ENCODE measurements at regions not wholly inside any gene's neighbourhood (a gene's known extent, or its start where the extent isn't known, plus 50 kb on each side); places are given as distances from the start of the nearest gene placed in this dataset.

- DNase-seq: no peak
- in situ Hi-C loops (cut with HindIII; ENCODE audit: low pct_ligation_motif_present, low pct_unique_long_range_greater_than_20kb, low sequenced_read_pairs): no loop called here
These were observed 69.8 kb upstream of the MYCN start for GRCh38 chr2:15870565-15870964.

GRCh38 chr2:15871239-15871783, 69.0 kb upstream of the MYCN start:
- in situ Hi-C loops (cut with HindIII; ENCODE audit: low pct_ligation_motif_present, low pct_unique_long_range_greater_than_20kb, low sequenced_read_pairs): no loop called here
- DNase-seq: no peak

GRCh38 chr2:15872854-15873253, 67.5 kb upstream of the MYCN start:
- no peak for DNase-seq
- in situ Hi-C loops (cut with HindIII; ENCODE audit: low pct_ligation_motif_present, low pct_unique_long_range_greater_than_20kb, low sequenced_read_pairs): no loop called here

- no peak for DNase-seq
- in situ Hi-C loops (cut with HindIII; ENCODE audit: low pct_ligation_motif_present, low pct_unique_long_range_greater_than_20kb, low sequenced_read_pairs): no loop called here
These were observed 66.0 kb upstream of the MYCN start for GRCh38 chr2:15874321-15874720.

GRCh38 chr2:15874854-15875804, 65.2 kb upstream of the MYCN start:
- in situ Hi-C loops (cut with HindIII; ENCODE audit: low pct_ligation_motif_present, low pct_unique_long_range_greater_than_20kb, low sequenced_read_pairs): no loop called here
- DNase-seq: no peak

- in situ Hi-C loops (cut with HindIII; ENCODE audit: low pct_ligation_motif_present, low pct_unique_long_range_greater_than_20kb, low sequenced_read_pairs): no loop called here
- no peak for DNase-seq
These were observed 64.2 kb upstream of the MYCN start for GRCh38 chr2:15875969-15876705.

- in situ Hi-C loops (cut with HindIII; ENCODE audit: low pct_ligation_motif_present, low pct_unique_long_range_greater_than_20kb, low sequenced_read_pairs): no loop called here
These were observed 59.9 kb upstream of the MYCN start for GRCh38 chr2:15880226-15881119.

GRCh38 chr2:15881120-15881433, 59.3 kb upstream of the MYCN start:
- DNase-seq: no peak
- in situ Hi-C loops (cut with HindIII; ENCODE audit: low pct_ligation_motif_present, low pct_unique_long_range_greater_than_20kb, low sequenced_read_pairs): no loop called here

More at GRCh38 chr2:15880226-15881119, 59.9 kb upstream of the MYCN start:
- DNase-seq: no peak

- in situ Hi-C loops (cut with HindIII; ENCODE audit: low pct_ligation_motif_present, low pct_unique_long_range_greater_than_20kb, low sequenced_read_pairs): no loop called here
- no peak for DNase-seq
These were observed 58.7 kb upstream of the MYCN start for GRCh38 chr2:15881676-15882075.

- in situ Hi-C loops (cut with HindIII; ENCODE audit: low pct_ligation_motif_present, low pct_unique_long_range_greater_than_20kb, low sequenced_read_pairs): no loop called here
- DNase-seq: no peak
These were observed 57.4 kb upstream of the MYCN start for GRCh38 chr2:15882761-15883497.

- in situ Hi-C loops (cut with HindIII; ENCODE audit: low pct_ligation_motif_present, low pct_unique_long_range_greater_than_20kb, low sequenced_read_pairs): no loop called here
- DNase-seq: no peak
These were observed 56.7 kb upstream of the MYCN start for GRCh38 chr2:15883684-15884083.

- no peak for DNase-seq
- in situ Hi-C loops (cut with HindIII; ENCODE audit: low pct_ligation_motif_present, low pct_unique_long_range_greater_than_20kb, low sequenced_read_pairs): no loop called here
These were observed 55.6 kb upstream of the MYCN start for GRCh38 chr2:15884790-15885189.

GRCh38 chr2:15886231-15886630, 54.1 kb upstream of the MYCN start:
- in situ Hi-C loops (cut with HindIII; ENCODE audit: low pct_ligation_motif_present, low pct_unique_long_range_greater_than_20kb, low sequenced_read_pairs): no loop called here
- DNase-seq: no peak

GRCh38 chr2:15889442-15890123, 50.8 kb upstream of the MYCN start:
- no peak for DNase-seq
- in situ Hi-C loops (cut with HindIII; ENCODE audit: low pct_ligation_motif_present, low pct_unique_long_range_greater_than_20kb, low sequenced_read_pairs): no loop called here

- no peak for DNase-seq
- in situ Hi-C loops (cut with HindIII; ENCODE audit: low pct_ligation_motif_present, low pct_unique_long_range_greater_than_20kb, low sequenced_read_pairs): no loop called here
These were observed 50.1 kb upstream of the MYCN start for GRCh38 chr2:15890124-15890754.
